ENCODE measurements at regions not wholly inside any gene's neighbourhood (a gene's known extent, or its start where the extent isn't known, plus 50 kb on each side); places are given as distances from the start of the nearest gene placed in this dataset.
"Not testable (repeated sequence)": the region's sequence is repeated elsewhere in the genome, so short reads cannot be mapped to it uniquely, and the experiment has no call there.

GRCh38 chr21:23026878-23027277 lies 2028.7 kb downstream of the NCAM2 start:
- no peak for DNase-seq (ENCODE audit: low spot score)

GRCh38 chr21:23039846-23040245 lies 2041.6 kb downstream of the NCAM2 start:
- no peak for DNase-seq (ENCODE audit: low spot score)

- DNase-seq (ENCODE audit: low spot score): no peak
These were observed 2047.7 kb downstream of the NCAM2 start for GRCh38 chr21:23045955-23046354.

- no peak for DNase-seq (ENCODE audit: low spot score)
These were observed 2069.5 kb downstream of the NCAM2 start for GRCh38 chr21:23067672-23068071.

GRCh38 chr21:23083242-23083641 lies 2085.0 kb downstream of the NCAM2 start:
- DNase-seq (ENCODE audit: low spot score): no peak

- no peak for DNase-seq (ENCODE audit: low spot score)
These were observed 2095.1 kb downstream of the NCAM2 start for GRCh38 chr21:23093259-23093658.

GRCh38 chr21:23099185-23099584 lies 2101.0 kb downstream of the NCAM2 start:
- DNase-seq (ENCODE audit: low spot score): no peak

- DNase-seq (ENCODE audit: low spot score): no peak
These were observed 2102.9 kb downstream of the NCAM2 start for GRCh38 chr21:23101111-23101510.

- no peak for DNase-seq (ENCODE audit: low spot score)
These were observed 2110.3 kb downstream of the NCAM2 start for GRCh38 chr21:23108533-23108932.

- no peak for DNase-seq (ENCODE audit: low spot score)
These were observed 2112.9 kb downstream of the NCAM2 start for GRCh38 chr21:23111070-23111600.

- no peak for DNase-seq (ENCODE audit: low spot score)
These were observed 2121.3 kb downstream of the NCAM2 start for GRCh38 chr21:23119491-23119890.

GRCh38 chr21:23127973-23128372 lies 2129.8 kb downstream of the NCAM2 start:
- DNase-seq (ENCODE audit: low spot score): no peak

- DNase-seq (ENCODE audit: low spot score): no peak
These were observed 2132.1 kb downstream of the NCAM2 start for GRCh38 chr21:23130308-23130707.

GRCh38 chr21:23131177-23131576 lies 2133.0 kb downstream of the NCAM2 start:
- DNase-seq (ENCODE audit: low spot score): no peak

- no peak for DNase-seq (ENCODE audit: low spot score)
These were observed 2140.6 kb downstream of the NCAM2 start for GRCh38 chr21:23138797-23139196.

GRCh38 chr21:23152130-23152529 lies 2153.9 kb downstream of the NCAM2 start:
- no peak for DNase-seq (ENCODE audit: low spot score)

- DNase-seq (ENCODE audit: low spot score): not testable (repeated sequence)
These were observed 2155.6 kb downstream of the NCAM2 start for GRCh38 chr21:23153842-23154241.

- DNase-seq (ENCODE audit: low spot score): no peak
These were observed 2157.1 kb downstream of the NCAM2 start for GRCh38 chr21:23155281-23155680.

- no peak for DNase-seq (ENCODE audit: low spot score)
These were observed 2162.7 kb downstream of the NCAM2 start for GRCh38 chr21:23160914-23161313.

GRCh38 chr21:23162198-23162946 lies 2164.2 kb downstream of the NCAM2 start:
- DNase-seq (ENCODE audit: low spot score): no peak

Data from mucosa of gallbladder (tissue), 1 donor.